Transverse colon (tissue), 4 donors: ENCODE measurements at regions not wholly inside any gene's neighbourhood (a gene's known extent, or its start where the extent isn't known, plus 50 kb on each side); places are given as distances from the start of the nearest gene placed in this dataset.

Source experiments
- DNase-seq: peaks from one replicate; pipeline ENCODE4 v3.0.0-alpha.2; 2019
- H3K27ac ChIP-seq, 4 donors: fragments of 200-600 bp; sonication (generic); 2 replicates each; pipeline ENCODE4 v1.5.1; 2016 to 2018; ENCODE audit warnings: inconsistent platforms in 4 of 4
- H3K27me3 ChIP-seq: fragments of 200-600 bp; sonication (generic); 2 replicates; pipeline ENCODE4 v1.5.1; 2017; ENCODE audit warnings: inconsistent platforms
- H3K36me3 ChIP-seq, 4 donors: fragments of 200-600 bp; sonication (generic); 2 replicates each; pipeline ENCODE4 v1.5.1; 2017 to 2019; ENCODE audit warnings: inconsistent platforms in 4 of 4
- H3K4me1 ChIP-seq, 4 donors: fragments of 200-600 bp; sonication (generic); 2 replicates each; pipeline ENCODE4 v1.5.1; 2017 to 2020; ENCODE audit warnings: inconsistent platforms in 4 of 4
- H3K4me3 ChIP-seq, 4 donors: fragments of 200-600 bp; sonication (generic); 1 replicate in 1 of 4; 2 replicates in 3 of 4; pipeline versions ENCODE4 v1.5.1 to v1.6.1; 2017 to 2019; ENCODE audit warnings: inconsistent platforms in 4 of 4
- H3K9me3 ChIP-seq, 2 donors: fragments of 200-600 bp; sonication (generic); 2 replicates each; pipeline ENCODE4 v1.5.1; 2017 to 2019; ENCODE audit warnings: inconsistent platforms in 2 of 2
- EP300 ChIP-seq: sonication (generic); formaldehyde crosslinking; IDR thresholded peaks from one replicate; pipeline ENCODE4 v1.6.1; 2017; ENCODE audit warnings: antibody characterized with exemption, low read depth
- POLR2A ChIP-seq: fragments of 450-650 bp; IDR thresholded peaks from one replicate; pipeline ENCODE4 v1.6.1; 2016; ENCODE audit warnings: antibody characterized with exemption, mild to moderate bottlenecking, moderate library complexity
- POLR2AphosphoS5 ChIP-seq, 3 donors: sonication (generic); formaldehyde crosslinking; IDR thresholded peaks; one replicate each; pipeline ENCODE4 v1.6.1; 2016; ENCODE audit warnings: antibody characterized with exemption in 3 of 3
- WGBS, 2 donors: methylation state at CpG; one replicate each; pipeline ENCODE4 v1.1.5; 2018; ENCODE audit warnings: low coverage in 1 of 2; 5-methylcytosine and 5-hydroxymethylcytosine counted together
- in situ Hi-C, 4 donors: fragments of 200-750 bp; cut with MboI; loops; one replicate each; pipeline versions ENCODE4 v1.15.0 to v1.15.1; 2017; ENCODE audit warnings: low sequenced_read_pairs in 3 of 4, low pct_ligation_motif_present in 1 of 4, low pct_unique_long_range_greater_than_20kb in 1 of 4
- intact Hi-C: fragments of 100-400 bp; cut with DNase I; formaldehyde crosslinking; loops from one replicate; pipeline ENCODE4 v1.15.1; 2023; ENCODE audit warnings: low total_unique reads
- TF ChIP-seq, protein P1 (sequence below), 5 experiments: fragments of 200-600 bp in 3 of 5; fragments of 450-650 bp in 2 of 5; sonication (generic) in 3 of 5; IDR thresholded peaks; 1 replicate in 2 of 5; 2 replicates in 3 of 5; pipeline ENCODE4 v1.5.1; 2016 to 2017; ENCODE audit warnings: antibody characterized with exemption in 5 of 5, inconsistent platforms in 3 of 5, mild to moderate bottlenecking in 2 of 5, moderate library complexity in 1 of 5

DNA sequence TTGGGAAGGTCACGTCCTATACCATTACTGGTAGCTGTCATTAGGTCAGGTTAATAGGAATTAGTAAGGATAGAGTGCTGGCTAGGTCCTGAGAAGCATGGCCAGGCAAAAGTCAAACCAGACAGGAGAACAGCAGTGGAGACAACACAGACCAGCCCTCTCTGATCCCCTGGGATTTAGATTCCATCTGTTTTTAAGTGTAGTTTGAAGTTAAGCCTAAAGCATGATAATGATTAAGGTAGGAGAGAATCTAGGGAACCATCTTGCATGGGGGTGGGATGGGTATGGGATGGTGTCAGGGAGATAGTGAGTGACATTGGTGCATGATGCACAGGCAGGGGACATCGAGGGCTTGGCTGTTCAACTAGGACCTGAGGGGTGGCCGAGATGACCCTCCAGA lies 96.6 kb downstream of the MYCN start:
- DNase-seq = no peak
- no peak for TF ChIP-seq POLR2A
- no peak for TF ChIP-seq EP300
- no peak for TF ChIP-seq POLR2AphosphoS5 (IDR thresholded peaks at IDR 0.05)
- TF ChIP-seq, protein P1, sequence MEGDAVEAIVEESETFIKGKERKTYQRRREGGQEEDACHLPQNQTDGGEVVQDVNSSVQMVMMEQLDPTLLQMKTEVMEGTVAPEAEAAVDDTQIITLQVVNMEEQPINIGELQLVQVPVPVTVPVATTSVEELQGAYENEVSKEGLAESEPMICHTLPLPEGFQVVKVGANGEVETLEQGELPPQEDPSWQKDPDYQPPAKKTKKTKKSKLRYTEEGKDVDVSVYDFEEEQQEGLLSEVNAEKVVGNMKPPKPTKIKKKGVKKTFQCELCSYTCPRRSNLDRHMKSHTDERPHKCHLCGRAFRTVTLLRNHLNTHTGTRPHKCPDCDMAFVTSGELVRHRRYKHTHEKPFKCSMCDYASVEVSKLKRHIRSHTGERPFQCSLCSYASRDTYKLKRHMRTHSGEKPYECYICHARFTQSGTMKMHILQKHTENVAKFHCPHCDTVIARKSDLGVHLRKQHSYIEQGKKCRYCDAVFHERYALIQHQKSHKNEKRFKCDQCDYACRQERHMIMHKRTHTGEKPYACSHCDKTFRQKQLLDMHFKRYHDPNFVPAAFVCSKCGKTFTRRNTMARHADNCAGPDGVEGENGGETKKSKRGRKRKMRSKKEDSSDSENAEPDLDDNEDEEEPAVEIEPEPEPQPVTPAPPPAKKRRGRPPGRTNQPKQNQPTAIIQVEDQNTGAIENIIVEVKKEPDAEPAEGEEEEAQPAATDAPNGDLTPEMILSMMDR (IDR thresholded peaks at IDR 0.05) = no peak

DNA sequence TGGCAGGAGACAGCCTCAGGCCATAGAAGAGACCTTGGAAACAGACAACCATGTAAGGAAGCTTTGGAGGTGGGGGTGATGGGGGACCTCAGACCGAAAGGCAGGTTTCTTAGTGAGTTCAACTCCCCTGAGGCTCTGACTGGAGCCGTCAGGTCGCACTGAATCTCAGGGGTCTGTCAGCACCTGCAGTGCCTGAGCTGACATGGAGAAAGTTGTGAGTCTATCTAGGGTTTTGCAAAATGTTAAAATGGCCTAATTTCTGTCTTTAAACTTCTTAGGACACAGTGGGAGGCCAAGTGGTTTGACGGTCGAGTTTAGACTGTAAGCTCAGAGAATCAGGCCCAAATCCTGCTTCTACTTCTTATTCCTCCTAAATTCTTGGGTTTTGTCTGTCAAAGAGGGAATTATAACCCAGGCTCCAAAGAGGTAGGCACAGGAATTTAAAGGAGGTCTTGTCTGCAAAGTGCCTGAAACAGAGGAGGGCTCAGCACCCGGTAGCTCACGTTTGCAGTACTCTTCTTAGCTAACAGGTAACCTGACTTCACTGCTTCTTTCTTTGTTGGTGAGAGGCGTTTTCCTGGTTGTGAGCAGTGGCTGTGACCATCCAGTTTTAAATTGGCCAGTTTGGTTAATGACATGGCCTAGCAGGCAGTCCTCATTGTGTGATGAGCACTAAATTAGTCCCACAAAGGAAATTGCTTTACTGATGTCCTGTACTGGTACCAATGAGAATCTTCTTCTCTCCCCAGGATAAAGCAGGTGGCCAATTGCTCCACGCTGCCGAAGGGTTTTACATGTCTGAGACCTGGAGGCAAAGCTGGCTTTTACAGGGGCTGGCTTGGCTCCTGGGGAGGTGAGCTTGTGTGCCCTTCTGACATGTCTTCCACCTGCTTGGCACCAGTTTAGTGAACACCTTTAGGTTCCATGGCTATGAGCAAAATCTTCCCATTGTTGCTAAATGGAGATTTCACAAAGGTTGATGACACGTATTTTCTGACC lies 95.7 kb downstream of the MYCN start:
- peaks cover 0 to 7% (median 0%) of the 10 kb centered on the region in 4 donors for H3K4me1 ChIP-seq
- TF ChIP-seq POLR2AphosphoS5 (IDR thresholded peaks at IDR 0.05) = no peak
- no peak for TF ChIP-seq EP300
- H3K36me3 ChIP-seq = no peaks in the 10 kb centered on the region
- no peak overlapping the region for H3K4me3 ChIP-seq
- H3K27ac ChIP-seq = no peak overlapping the region
- WGBS, 2 donors = 85 to 87% methylated on average over 6 to 11 of the region's 11 CpGs
- intact Hi-C loops (no loop called here), in situ Hi-C loops (no loop called here)
- no peak for DNase-seq
- no peaks in the 10 kb centered on the region for H3K9me3 ChIP-seq
- no peaks in the 10 kb centered on the region for H3K27me3 ChIP-seq

More for the DNA sequence above, 96.6 kb downstream of the MYCN start:
- H3K9me3 ChIP-seq = no peaks in the 10 kb centered on the region
- H3K36me3 ChIP-seq = no peaks in the 10 kb centered on the region
- no peaks in the 10 kb centered on the region for H3K4me1 ChIP-seq
- intact Hi-C loops = no loop called here
- in situ Hi-C loops = no loop called here
- no peak overlapping the region for H3K4me3 ChIP-seq
- peaks cover 6% of the 10 kb centered on the region for H3K27me3 ChIP-seq
- no peak overlapping the region for H3K27ac ChIP-seq
- 76 to 100% methylated on average over 1 to 3 of the region's 3 CpGs for WGBS, 2 donors

DNA sequence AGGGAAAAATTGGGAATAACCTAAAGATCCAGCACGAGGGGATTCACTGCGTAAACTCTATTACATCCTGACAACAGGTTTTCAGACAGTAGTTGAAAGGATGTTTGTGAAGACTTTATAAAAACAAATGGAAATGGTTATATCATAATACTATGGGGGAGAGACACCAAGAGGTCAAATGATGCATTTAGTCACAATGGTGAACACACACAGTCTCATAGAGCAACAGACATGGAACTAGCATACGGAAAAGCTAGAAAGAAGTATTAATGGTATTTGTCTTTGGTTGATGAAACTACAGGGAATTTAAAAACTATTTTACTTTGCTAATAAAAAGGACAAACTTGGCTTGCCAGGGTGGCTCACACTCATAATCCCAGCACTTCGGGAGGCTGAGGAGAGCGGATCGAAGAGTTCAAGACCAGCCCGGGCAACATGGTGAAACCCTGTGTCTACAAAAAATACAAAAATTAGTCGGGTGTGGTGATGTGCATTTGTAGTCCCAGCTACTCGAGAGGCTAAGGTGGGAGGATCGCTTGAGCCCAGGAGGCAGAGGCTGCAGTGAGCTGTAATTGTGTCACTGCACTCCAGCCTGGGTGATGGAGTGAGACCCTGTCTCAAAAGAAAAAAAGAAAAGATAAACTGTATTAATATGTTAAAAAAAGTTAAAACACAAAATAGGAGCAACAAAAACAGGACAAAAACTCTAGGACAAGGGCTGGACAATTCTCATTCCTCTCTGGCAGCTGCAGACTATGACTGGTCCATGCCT lies 94.8 kb downstream of the MYCN start:
- Histone ChIP-seq H3K27me3 (no peaks in the 10 kb centered on the region), H3K4me1 (peaks cover 0 to 7% (median 0%) of the 10 kb centered on the region in 4 donors), H3K4me3 (no peak overlapping the region), H3K36me3 (no peaks in the 10 kb centered on the region), H3K27ac (no peak overlapping the region), H3K9me3 (no peaks in the 10 kb centered on the region)
- in situ Hi-C loops = no loop called here
- no peak for TF ChIP-seq POLR2AphosphoS5 (IDR thresholded peaks at IDR 0.05)
- no peak for TF ChIP-seq POLR2A
- TF ChIP-seq, protein P1 (IDR thresholded peaks at IDR 0.05) = no peak
- TF ChIP-seq EP300 = no peak
- no peak for DNase-seq
- 84 to 89% methylated on average over 10 of the region's 10 CpGs for WGBS, 2 donors
- intact Hi-C loops = no loop called here

DNA sequence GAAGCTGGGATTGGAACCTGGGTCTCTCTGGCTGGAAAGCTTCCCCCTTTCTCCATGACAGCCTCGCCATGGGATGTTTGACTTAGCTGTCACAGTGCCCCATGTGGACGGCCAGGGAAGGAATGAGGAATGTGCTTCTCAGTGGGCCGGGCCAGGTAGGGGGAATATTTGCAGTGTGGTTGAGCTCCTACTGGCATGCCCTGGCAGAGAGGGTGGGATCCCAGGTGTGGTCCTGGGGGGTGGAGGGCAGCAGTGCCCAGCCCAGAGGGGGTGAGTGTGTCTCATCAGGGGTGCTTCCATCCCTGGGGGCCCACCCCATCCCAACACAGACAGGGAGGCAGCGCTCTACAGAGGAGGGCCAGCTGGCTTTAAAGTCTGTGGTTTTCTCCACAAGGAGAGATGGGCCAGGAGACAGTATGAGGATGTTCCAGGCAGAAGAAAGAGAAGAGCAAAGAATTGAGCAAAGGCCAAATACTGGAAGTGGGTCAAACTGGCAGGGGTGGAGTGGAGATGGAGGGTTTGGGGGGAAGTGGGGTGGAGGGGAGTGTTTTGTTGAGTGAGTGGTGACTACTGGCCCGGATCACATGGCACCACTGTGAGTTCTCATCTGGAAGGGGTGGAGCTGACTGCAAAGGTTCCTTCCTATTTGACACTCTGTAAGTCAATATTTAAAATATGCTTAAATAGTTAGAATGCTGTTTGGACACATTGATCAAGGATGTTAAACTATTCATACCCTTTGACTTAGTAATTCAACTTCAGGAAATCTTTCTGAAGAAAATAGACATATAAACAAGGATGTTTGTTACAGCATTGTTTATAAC lies 94.0 kb downstream of the MYCN start:
- WGBS, 2 donors = 81% methylated on average over 5 of the region's 5 CpGs; no CpG with 5 or more reads in 1 of the 2 donors
- TF ChIP-seq EP300 = no peak
- TF ChIP-seq POLR2AphosphoS5 (IDR thresholded peaks at IDR 0.05) = no peak
- no peak for TF ChIP-seq POLR2A
- TF ChIP-seq, protein P1 (IDR thresholded peaks at IDR 0.05) = no peak
- peaks cover 0 to 7% (median 0%) of the 10 kb centered on the region in 4 donors for H3K4me1 ChIP-seq
- no peaks in the 10 kb centered on the region for H3K36me3 ChIP-seq
- no peak overlapping the region for H3K27ac ChIP-seq
- intact Hi-C loops = no loop called here
- H3K27me3 ChIP-seq = no peaks in the 10 kb centered on the region
- no peaks in the 10 kb centered on the region for H3K9me3 ChIP-seq
- no peak overlapping the region for H3K4me3 ChIP-seq
- DNase-seq = no peak
- in situ Hi-C loops = no loop called here
